ENCODE measurements at regions not wholly inside any gene's neighbourhood (a gene's known extent, or its start where the extent isn't known, plus 50 kb on each side); places are given as distances from the start of the nearest gene placed in this dataset.

GRCh38 chr1:112793631-112794565, 78.8 kb upstream of the PPM1J start:
- no peaks in the 10 kb centered on the region for H3K27me3 ChIP-seq (ENCODE audit: control insufficient read depth, insufficient read depth, low read length)
- no peak overlapping the region for H3K9ac ChIP-seq
- H3K4me2 ChIP-seq (ENCODE audit: low read length) = no peak overlapping the region
- H3K4me1 ChIP-seq = peaks cover 5% of the 10 kb centered on the region
- H3K9me3 ChIP-seq (ENCODE audit: control insufficient read depth, low read length) = no peaks in the 10 kb centered on the region
- no peak overlapping the region for H3K4me3 ChIP-seq (ENCODE audit: low read depth, low read length)
- peak overlapping the region; percentile 60 for H2AFZ ChIP-seq
- H3K27ac ChIP-seq = no peak overlapping the region
- no peaks in the 10 kb centered on the region for H3K79me2 ChIP-seq
- TF ChIP-seq CTCF (IDR thresholded peaks at IDR 0.05) = no peak
- H3K36me3 ChIP-seq (ENCODE audit: control insufficient read depth, insufficient read depth, low read length) = no peaks in the 10 kb centered on the region

DNA sequence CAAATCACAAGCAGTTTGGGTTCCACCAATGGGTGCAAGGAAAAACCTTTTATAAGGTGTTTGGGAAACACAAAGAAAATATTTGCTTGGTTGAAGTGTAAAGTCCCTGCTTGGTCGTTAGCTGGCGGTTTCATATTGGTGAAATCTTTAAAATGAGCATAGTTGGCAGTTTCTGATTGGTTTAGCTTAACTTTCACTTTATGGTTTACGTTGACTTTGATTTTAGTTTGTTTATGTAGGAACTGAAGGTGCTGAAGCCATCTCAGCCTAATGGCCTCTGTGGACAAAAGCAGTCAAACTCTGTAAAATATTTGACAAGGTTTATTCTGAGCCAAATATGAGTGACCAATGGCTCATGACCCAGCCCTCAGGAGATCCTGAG, 76.6 kb upstream of the PPM1J start:
- Histone ChIP-seq H3K9ac (no peak overlapping the region), H3K9me3 (ENCODE audit: control insufficient read depth, low read length) (no peaks in the 10 kb centered on the region), H2AFZ (no peak overlapping the region), H3K4me1 (peaks cover 5% of the 10 kb centered on the region), H3K27me3 (ENCODE audit: control insufficient read depth, insufficient read depth, low read length) (no peaks in the 10 kb centered on the region), H3K79me2 (no peaks in the 10 kb centered on the region), H3K4me3 (ENCODE audit: low read depth, low read length) (no peak overlapping the region), H3K27ac (no peak overlapping the region), H3K36me3 (ENCODE audit: control insufficient read depth, insufficient read depth, low read length) (no peaks in the 10 kb centered on the region), H3K4me2 (ENCODE audit: low read length) (no peak overlapping the region)
- no peak for TF ChIP-seq CTCF (IDR thresholded peaks at IDR 0.05)

DNA sequence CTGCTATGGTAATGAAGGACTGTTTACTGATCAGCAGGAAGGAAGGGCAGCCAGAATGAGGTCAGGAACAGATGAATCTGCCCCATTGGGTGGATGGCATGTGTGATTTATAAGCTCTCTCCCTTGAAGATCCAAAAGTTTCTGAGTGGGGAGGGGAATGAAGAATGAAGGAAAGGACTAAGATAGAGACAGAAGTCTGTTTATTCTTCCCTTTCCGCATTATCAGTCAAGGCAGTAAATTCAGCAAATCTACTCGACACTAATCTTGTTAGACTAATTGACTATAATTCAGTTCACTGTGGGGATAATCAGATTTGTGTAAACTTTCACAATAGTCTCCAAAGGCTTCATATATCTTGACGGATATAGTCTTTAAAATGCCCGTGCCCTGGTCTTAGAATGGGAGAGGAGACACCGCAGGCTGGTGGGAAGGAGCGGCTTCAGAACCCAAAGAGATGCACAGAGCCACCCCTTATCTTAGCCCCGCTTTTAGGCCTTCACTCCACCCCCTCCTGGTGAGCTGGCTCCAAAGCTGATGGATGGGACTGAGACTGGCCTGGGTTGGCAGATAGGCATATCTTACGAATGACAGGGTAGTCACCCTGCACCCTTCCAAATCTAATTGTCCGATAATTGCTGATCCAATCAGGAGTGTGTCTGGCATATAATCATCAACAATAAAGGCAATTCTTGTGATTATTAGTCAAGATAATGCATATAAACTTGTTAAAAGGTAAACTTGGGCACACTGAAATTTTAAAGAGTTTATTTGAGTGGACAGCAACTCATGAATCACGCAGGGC, 76.0 kb upstream of the PPM1J start:
- Histone ChIP-seq H3K36me3 (ENCODE audit: control insufficient read depth, insufficient read depth, low read length) (no peaks in the 10 kb centered on the region), H2AFZ (no peak overlapping the region), H3K9me3 (ENCODE audit: control insufficient read depth, low read length) (no peaks in the 10 kb centered on the region), H3K27ac (no peak overlapping the region), H3K4me1 (peaks cover 5% of the 10 kb centered on the region), H3K27me3 (ENCODE audit: control insufficient read depth, insufficient read depth, low read length) (no peaks in the 10 kb centered on the region), H3K4me3 (ENCODE audit: low read depth, low read length) (no peak overlapping the region), H3K9ac (no peak overlapping the region), H3K4me2 (ENCODE audit: low read length) (no peak overlapping the region), H3K79me2 (no peaks in the 10 kb centered on the region)
- TF ChIP-seq CTCF (IDR thresholded peaks at IDR 0.05) = no peak

DNA sequence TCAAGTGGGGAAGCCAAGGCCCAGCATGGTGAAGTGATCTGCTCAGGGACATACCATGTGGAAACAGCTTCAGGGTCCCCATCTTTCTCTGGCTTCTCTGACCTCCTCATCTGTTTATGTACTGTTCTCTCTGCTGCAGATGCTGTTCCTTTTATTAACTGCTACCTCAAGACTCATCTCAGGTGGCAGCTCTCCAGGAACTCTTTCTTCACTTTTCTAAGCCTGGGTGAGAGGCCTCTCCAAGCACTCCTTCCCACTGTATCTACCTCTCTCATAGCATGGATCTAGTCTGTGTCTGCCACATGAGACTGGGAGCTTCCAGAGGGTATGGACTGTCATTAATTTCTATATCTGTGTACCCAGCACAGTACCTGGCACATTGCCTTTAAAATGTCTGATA, 73.4 kb upstream of the PPM1J start:
- no peaks in the 10 kb centered on the region for H3K27me3 ChIP-seq (ENCODE audit: control insufficient read depth, insufficient read depth, low read length)
- H3K4me1 ChIP-seq = peaks cover under 1% of the 10 kb centered on the region
- H3K4me2 ChIP-seq (ENCODE audit: low read length) = no peak overlapping the region
- no peak overlapping the region for H3K27ac ChIP-seq
- H3K9ac ChIP-seq = no peak overlapping the region
- no peaks in the 10 kb centered on the region for H3K79me2 ChIP-seq
- TF ChIP-seq CTCF (IDR thresholded peaks at IDR 0.05) = no peak
- H2AFZ ChIP-seq = no peak overlapping the region
- no peaks in the 10 kb centered on the region for H3K36me3 ChIP-seq (ENCODE audit: control insufficient read depth, insufficient read depth, low read length)
- H3K4me3 ChIP-seq (ENCODE audit: low read depth, low read length) = no peak overlapping the region
- no peaks in the 10 kb centered on the region for H3K9me3 ChIP-seq (ENCODE audit: control insufficient read depth, low read length)

Measured in parathyroid adenoma (tissue), 2 donors.